Large intestine (tissue), 3 donors: ENCODE measurements at regions not wholly inside any gene's neighbourhood (a gene's known extent, or its start where the extent isn't known, plus 50 kb on each side); places are given as distances from the start of the nearest gene placed in this dataset.

Experiments used
- DNase-seq, 2 donors: peaks; one replicate each; pipeline versions ENCODE4 v3.0.0 to v3.0.0-alpha.2; 2013
- H3K27ac ChIP-seq: one replicate; pipeline ENCODE4 v1.5.1; 2013; ENCODE audit warnings: low read length
- H3K27me3 ChIP-seq: 2 replicates; pipeline ENCODE4 v1.6.1; 2013; ENCODE audit warnings: low read length; ENCODE audit not compliant: control insufficient read depth, insufficient read depth
- H3K36me3 ChIP-seq: 2 replicates; pipeline ENCODE4 v1.6.1; 2013; ENCODE audit warnings: low read length; ENCODE audit not compliant: control insufficient read depth, insufficient read depth
- H3K4me1 ChIP-seq: one replicate; pipeline ENCODE4 v1.6.1; 2013; ENCODE audit warnings: low read length; ENCODE audit not compliant: control insufficient read depth, insufficient read depth
- H3K4me3 ChIP-seq: one replicate; pipeline ENCODE4 v1.5.1; 2013; ENCODE audit warnings: low read length
- H3K9me3 ChIP-seq: one replicate; pipeline ENCODE4 v1.6.1; 2013; ENCODE audit warnings: mild to moderate bottlenecking, low read depth, low read length, moderate library complexity; ENCODE audit not compliant: control insufficient read depth
- WGBS: methylation state at CpG from one replicate; pipeline ENCODE4 v1.1.5; 2013; ENCODE audit warnings: low lambda C conversion rate; ENCODE audit not compliant: insufficient coverage; 5-methylcytosine and 5-hydroxymethylcytosine counted together

- H3K27ac ChIP-seq, result no peak overlapping the region
- no peaks in the 10 kb centered on the region for H3K9me3 ChIP-seq
- no CpG with 5 or more reads among the region's 5 CpGs for WGBS
- H3K4me3 ChIP-seq, result no peak overlapping the region
- DNase-seq, result no peak
- no peaks in the 10 kb centered on the region for H3K27me3 ChIP-seq
- no peaks in the 10 kb centered on the region for H3K4me1 ChIP-seq
- no peaks in the 10 kb centered on the region for H3K36me3 ChIP-seq
Measured at GRCh38 chr11:80967649-80968048, 1526.8 kb upstream of the TENM4 start.

GRCh38 chr11:80960381-80961029 is 1519.7 kb upstream of the TENM4 start:
- 100% methylated on average over 1 of the region's 2 CpGs for WGBS
- H3K27me3 ChIP-seq, result no peaks in the 10 kb centered on the region
- no peaks in the 10 kb centered on the region for H3K36me3 ChIP-seq
- no peak overlapping the region for H3K4me3 ChIP-seq
- no peak overlapping the region for H3K27ac ChIP-seq
- DNase-seq, result no peak
- no peaks in the 10 kb centered on the region for H3K9me3 ChIP-seq
- H3K4me1 ChIP-seq, result no peaks in the 10 kb centered on the region

GRCh38 chr11:80959751-80960150 is 1518.9 kb upstream of the TENM4 start:
- H3K27me3 ChIP-seq, result no peaks in the 10 kb centered on the region
- no peaks in the 10 kb centered on the region for H3K36me3 ChIP-seq
- H3K4me3 ChIP-seq, result no peak overlapping the region
- H3K4me1 ChIP-seq, result no peaks in the 10 kb centered on the region
- DNase-seq, result no peak
- no peaks in the 10 kb centered on the region for H3K9me3 ChIP-seq
- no CpG with 5 or more reads among the region's 2 CpGs for WGBS
- no peak overlapping the region for H3K27ac ChIP-seq

- DNase-seq, result no peak
- Histone ChIP-seq H3K27ac (no peak overlapping the region), H3K27me3 (no peaks in the 10 kb centered on the region), H3K9me3 (no peaks in the 10 kb centered on the region), H3K4me1 (no peaks in the 10 kb centered on the region), H3K36me3 (no peaks in the 10 kb centered on the region), H3K4me3 (no peak overlapping the region)
- no CpG with 5 or more reads among the region's 4 CpGs for WGBS
Measured at GRCh38 chr11:80958987-80959386, 1518.2 kb upstream of the TENM4 start.

- H3K36me3 ChIP-seq, result no peaks in the 10 kb centered on the region
- no peaks in the 10 kb centered on the region for H3K4me1 ChIP-seq
- H3K4me3 ChIP-seq, result no peak overlapping the region
- DNase-seq, result no peak
- H3K9me3 ChIP-seq, result no peaks in the 10 kb centered on the region
- 100% methylated on average over 1 of the region's 2 CpGs for WGBS
- H3K27ac ChIP-seq, result no peak overlapping the region
- H3K27me3 ChIP-seq, result no peaks in the 10 kb centered on the region
Measured at GRCh38 chr11:80958361-80958760, 1517.5 kb upstream of the TENM4 start.

- no CpG with 5 or more reads among the region's 7 CpGs for WGBS
- DNase-seq, result no peak
Measured at GRCh38 chr11:80955588-80955987, 1514.8 kb upstream of the TENM4 start.

GRCh38 chr11:80948781-80949180 is 1508.0 kb upstream of the TENM4 start:
- no peaks in the 10 kb centered on the region for H3K4me1 ChIP-seq
- no peaks in the 10 kb centered on the region for H3K36me3 ChIP-seq
- H3K9me3 ChIP-seq, result no peaks in the 10 kb centered on the region
- WGBS, result no CpG with 5 or more reads among the region's 2 CpGs
- DNase-seq, result no peak
- no peak overlapping the region for H3K4me3 ChIP-seq
- H3K27me3 ChIP-seq, result no peaks in the 10 kb centered on the region
- no peak overlapping the region for H3K27ac ChIP-seq

More at GRCh38 chr11:80955588-80955987, 1514.8 kb upstream of the TENM4 start:
- no peak overlapping the region for H3K4me3 ChIP-seq
- no peaks in the 10 kb centered on the region for H3K27me3 ChIP-seq
- H3K4me1 ChIP-seq, result no peaks in the 10 kb centered on the region
- no peak overlapping the region for H3K27ac ChIP-seq
- no peaks in the 10 kb centered on the region for H3K36me3 ChIP-seq
- H3K9me3 ChIP-seq, result no peaks in the 10 kb centered on the region

- no peak overlapping the region for H3K27ac ChIP-seq
- H3K27me3 ChIP-seq, result no peaks in the 10 kb centered on the region
- H3K36me3 ChIP-seq, result no peaks in the 10 kb centered on the region
- no peak overlapping the region for H3K4me3 ChIP-seq
- DNase-seq, result no peak
- no peaks in the 10 kb centered on the region for H3K9me3 ChIP-seq
- no peaks in the 10 kb centered on the region for H3K4me1 ChIP-seq
- WGBS, result no CpG with 5 or more reads among the region's 1 CpG
Measured at GRCh38 chr11:80944758-80945157, 1503.9 kb upstream of the TENM4 start.

GRCh38 chr11:80943226-80943625 is 1502.4 kb upstream of the TENM4 start:
- Histone ChIP-seq H3K4me3 (no peak overlapping the region), H3K27me3 (no peaks in the 10 kb centered on the region), H3K36me3 (no peaks in the 10 kb centered on the region), H3K9me3 (no peaks in the 10 kb centered on the region), H3K27ac (no peak overlapping the region), H3K4me1 (no peaks in the 10 kb centered on the region)
- DNase-seq, result no peak

GRCh38 chr11:80937842-80938241 is 1497.0 kb upstream of the TENM4 start:
- no peaks in the 10 kb centered on the region for H3K36me3 ChIP-seq
- no peak overlapping the region for H3K27ac ChIP-seq
- no peaks in the 10 kb centered on the region for H3K4me1 ChIP-seq
- 100% methylated on average over 2 of the region's 3 CpGs for WGBS
- H3K27me3 ChIP-seq, result no peaks in the 10 kb centered on the region
- DNase-seq, result no peak
- no peak overlapping the region for H3K4me3 ChIP-seq
- no peaks in the 10 kb centered on the region for H3K9me3 ChIP-seq

GRCh38 chr11:80930038-80930437 is 1489.2 kb upstream of the TENM4 start:
- H3K27ac ChIP-seq, result no peak overlapping the region
- no peak overlapping the region for H3K4me3 ChIP-seq
- no peak for DNase-seq
- no peaks in the 10 kb centered on the region for H3K36me3 ChIP-seq
- H3K9me3 ChIP-seq, result no peaks in the 10 kb centered on the region
- WGBS, result no CpG with 5 or more reads among the region's 4 CpGs
- no peaks in the 10 kb centered on the region for H3K4me1 ChIP-seq
- no peaks in the 10 kb centered on the region for H3K27me3 ChIP-seq
